ENCODE measurements at regions not wholly inside any gene's neighbourhood (a gene's known extent, or its start where the extent isn't known, plus 50 kb on each side); places are given as distances from the start of the nearest gene placed in this dataset.

DNA sequence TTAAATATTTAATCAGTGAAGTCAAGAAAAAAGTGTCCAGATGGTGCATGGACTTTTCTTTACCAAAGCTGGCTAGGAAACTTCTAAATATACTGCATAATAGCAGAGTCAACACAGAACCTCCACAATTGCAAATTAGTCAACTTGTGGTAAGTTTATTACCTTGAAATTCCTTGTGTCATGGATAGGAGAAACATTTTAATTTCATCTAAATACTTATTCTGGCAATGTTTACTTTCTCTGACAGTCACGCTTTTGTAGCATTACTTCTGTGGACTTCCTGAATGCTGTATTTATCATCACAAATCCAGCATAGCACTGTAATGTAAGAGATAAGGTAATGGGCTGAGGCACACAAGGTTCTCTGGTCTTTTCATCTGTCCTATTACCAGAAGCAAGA, 2266.1 kb downstream of the PCDH7 start:
- DNase-seq: no peak

DNA sequence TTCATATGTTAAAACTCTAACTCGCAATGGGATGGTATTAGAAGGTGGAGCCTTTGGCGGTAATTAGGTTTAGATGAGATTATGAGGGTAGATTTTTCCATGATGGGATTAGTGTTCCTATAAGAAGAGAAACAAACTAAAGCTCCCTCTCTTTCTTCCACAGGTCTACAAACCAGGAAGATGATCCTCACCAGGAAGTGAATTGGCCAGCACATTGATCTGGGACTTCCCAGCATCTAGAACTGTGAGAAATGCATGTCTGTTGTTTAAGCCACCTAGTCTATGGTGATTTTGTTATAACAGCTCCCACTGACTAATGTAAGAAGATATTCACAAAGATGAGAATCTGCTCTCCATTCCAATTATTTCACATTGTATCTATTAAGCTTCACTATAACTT, 2266.9 kb downstream of the PCDH7 start:
- no peak for DNase-seq

DNA sequence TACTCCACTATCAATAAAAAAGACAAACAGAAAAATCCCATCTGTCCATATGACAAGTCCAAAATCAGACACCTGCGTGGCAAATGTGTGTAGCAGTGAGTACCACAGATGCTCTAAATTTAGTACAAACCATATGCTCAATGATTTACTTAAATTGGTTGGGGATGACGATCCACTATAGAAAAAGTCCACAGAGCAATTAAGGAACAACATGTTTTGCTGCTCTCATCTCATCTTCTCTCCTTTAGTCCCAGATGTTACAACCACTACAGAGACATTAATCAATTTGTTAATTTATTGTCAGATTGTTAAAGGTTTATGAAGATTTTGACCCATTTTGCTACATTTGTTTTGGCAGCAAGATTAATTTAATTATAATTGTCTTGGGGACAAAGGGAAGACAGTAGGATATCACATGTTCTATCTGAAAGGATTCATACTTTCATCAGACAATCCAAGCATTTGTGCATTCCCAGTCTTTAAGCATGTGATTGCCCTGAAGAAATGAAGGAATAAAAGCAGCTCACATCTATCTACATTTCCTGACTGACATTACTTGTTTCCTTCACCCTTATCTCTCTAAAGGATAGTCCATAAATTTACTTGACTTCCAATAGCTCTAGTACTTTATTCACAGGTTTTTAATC, 2268.1 kb downstream of the PCDH7 start:
- no peak for DNase-seq

DNA sequence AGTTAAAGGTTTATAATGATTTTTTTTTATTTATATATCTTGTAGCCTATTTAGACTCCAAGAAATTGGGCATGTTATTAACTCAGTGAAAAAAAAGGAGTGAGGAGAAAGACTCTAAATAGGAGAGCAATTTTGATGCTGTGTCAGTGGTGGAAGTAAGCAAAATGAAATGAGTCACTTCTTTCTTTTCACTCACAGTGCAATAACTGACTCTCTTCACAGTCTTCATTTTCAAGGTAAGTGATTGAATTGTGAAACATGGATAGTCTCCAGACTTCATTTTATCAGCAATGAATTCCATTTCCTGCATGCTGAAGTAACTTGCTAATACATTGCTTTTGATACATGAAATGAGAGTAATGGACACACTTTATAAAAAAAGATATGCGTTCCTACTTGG, 2271.5 kb downstream of the PCDH7 start:
- no peak for DNase-seq

DNA sequence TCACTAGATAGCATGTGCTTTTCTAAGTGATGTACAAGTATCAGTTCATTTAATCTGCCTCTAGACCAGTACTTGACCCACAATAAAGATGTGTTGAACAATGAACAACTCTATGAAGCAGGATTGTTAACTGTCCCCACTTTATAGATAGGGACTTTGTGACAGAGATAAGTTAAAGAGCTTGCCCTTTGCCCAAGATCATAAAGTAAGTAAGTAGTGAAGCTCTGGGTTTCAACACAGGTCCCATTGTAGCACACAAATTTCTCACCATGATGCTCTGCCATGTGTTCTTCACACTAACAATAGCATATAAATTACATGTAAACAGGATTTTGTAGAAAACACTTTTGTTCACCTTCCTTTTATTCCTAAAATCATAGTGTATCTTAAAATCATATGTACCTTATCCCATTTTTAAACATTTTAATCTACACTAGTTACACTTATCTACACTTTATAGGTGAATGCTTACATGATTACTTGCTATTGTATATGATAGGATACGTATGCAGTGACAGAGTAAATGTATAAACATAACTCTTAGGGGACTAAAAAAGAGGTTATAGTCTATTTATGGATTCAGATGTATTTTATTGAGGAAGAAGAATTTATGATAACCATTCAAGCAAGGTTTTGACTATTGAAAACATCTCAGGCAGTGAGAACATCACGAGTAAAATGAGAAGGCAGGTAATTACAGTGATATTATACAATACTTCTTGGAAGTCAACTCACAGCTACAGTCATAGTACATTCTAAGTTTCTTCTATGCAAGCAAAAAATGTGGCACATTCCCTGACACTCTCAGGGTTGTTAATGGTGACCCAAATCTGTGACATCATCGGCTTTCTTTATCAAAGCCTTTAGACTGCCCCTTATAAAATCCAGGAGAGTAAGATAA, 2275.1 kb downstream of the PCDH7 start:
- DNase-seq: no peak

DNA sequence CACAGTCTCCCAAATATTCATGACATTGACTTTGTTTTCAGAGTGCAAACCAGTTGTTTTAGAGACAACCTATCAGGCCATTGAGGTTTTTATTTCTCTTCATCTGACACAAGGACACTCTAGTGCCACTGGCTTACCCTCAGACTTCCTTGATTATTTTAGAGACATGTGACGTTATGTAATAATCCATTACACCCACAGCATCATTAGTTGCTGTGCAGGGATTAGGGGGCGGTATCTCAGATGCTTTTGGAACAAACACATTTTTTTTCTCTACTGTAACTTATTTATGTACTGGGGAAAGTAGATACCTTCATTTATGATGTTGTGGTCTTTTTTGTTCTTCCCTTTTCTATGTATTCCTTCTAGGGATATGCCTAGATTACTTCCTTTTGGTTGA, 2293.1 kb downstream of the PCDH7 start:
- no peak for DNase-seq

DNA sequence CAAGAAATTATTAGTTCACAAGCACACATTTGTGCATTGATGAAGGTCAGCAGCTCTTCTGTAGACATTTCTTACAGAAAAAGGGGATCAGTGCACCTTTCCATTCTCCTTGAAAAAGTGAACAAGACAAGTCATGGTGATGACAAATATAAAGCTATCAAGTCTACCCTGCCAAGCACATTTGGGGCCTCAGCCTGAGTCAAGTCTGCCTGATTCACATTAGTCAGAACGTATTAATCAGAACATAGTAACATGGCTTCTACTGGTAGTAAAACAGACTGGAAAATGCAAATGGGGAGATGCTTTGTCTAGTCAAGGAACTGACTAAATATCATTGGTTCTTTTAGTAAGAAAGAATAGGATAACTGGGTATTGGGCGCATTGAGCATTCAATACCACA, 2305.1 kb downstream of the PCDH7 start:
- DNase-seq: no peak

DNA sequence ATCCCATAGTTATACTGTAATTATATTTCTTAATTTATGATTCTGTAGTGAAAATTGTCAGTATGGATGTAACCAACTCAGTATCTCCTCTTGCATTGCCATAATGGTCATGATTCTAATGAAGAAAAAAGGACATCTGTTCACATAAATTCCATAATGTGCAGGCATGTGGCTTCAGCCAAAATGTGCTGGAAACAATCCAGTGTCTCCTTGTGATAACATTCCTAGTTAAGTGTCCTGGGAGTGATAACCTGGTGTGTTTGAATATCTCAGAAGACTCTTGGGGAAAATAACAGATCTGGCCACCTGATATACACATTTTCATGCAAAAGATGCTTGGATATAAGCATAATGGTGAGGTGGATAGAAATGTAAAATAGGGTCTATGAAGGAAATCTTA, 2309.8 kb downstream of the PCDH7 start:
- DNase-seq: no peak

DNA sequence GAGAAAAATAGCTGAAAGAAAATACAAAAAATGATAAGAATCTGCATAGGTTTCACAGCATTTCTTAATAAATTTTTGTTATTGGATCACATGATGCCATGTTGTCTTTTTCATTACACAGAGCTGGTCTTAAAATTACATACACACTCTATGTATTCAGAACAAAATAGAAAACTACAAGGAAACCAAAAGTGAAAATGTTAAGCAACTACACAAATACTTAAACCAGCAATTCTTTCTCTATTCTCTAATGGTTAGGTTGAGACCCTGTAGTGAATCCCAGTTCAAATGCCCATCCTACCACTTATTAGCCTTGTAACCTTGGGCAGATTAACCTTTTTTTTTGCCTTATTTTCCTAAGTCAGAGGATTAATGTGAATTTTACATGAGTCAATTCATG, 2311.2 kb downstream of the PCDH7 start:
- DNase-seq: no peak

DNA sequence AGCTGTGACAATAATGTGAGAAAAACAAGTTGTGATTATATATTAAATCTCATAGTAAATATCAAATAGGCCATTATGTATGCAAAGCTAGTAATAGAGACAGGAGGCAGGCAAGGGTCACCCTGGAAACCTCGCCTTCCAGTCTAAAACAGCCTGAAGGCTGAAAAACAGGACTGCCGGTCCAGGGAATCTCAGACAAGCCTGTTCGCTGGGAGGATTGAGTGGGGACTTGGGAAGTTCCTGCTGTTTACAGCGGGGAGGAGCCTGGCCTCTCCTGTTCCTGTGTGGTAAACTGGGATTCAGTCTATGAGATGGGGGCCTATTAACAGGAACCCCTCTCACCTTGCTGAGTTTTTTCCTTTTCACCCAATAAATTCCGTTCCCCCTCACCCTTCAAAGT, 2317.3 kb downstream of the PCDH7 start:
- no peak for DNase-seq

DNA sequence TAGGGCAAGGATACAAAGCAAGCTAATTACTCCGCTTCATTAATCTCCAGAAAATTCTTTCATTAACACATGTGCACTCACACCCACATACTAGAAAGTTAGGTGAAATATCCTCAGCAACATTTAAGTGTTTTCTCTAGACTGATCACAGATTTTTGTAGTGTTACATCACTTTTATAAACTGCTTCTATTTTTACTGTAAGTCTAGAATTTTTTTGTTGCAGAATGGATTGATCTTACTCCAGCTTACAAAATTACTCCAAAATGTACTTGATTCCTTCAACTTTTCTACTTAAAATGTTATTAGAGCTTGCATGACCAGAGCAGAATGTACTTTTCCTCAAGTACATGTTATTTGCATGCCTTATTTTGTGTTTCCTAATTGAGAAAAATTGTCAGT, 2325.2 kb downstream of the PCDH7 start:
- DNase-seq: no peak

DNA sequence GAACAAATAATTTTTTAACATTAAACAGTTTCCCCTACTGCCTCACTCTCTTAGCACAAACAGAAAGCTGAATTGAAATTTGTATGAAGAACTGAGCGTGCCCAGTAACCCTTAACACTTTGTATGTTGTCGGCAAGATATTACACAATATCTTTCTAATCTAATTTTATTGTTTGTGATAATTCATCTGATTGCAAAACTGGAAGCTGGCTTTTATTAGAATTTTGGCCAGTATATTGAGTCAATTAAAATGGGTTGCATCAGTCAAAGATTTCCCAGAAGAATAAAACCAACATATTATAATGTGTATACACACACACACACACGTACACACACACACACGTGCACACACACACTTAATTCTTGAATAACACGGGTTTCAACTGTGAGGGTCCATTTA, 2332.1 kb downstream of the PCDH7 start:
- DNase-seq: no peak

DNA sequence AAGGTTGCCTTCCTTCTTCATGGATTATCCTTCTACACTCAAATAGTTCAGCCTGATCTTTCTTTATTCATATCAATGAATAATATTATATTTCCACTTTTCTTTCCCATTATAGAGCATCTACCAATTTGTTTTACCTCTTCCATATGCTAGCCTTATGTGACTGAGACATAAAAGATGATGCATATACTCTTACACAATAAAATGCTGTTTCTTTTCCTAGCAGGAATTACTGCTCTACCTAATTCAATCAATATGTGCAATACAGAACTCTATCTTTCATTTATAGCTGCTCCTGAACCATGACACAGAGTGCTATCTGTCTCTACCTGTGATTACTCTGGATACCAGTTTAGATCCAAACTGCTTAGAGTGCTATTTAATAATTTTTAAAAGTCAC, 2334.0 kb downstream of the PCDH7 start:
- DNase-seq: no peak

DNA sequence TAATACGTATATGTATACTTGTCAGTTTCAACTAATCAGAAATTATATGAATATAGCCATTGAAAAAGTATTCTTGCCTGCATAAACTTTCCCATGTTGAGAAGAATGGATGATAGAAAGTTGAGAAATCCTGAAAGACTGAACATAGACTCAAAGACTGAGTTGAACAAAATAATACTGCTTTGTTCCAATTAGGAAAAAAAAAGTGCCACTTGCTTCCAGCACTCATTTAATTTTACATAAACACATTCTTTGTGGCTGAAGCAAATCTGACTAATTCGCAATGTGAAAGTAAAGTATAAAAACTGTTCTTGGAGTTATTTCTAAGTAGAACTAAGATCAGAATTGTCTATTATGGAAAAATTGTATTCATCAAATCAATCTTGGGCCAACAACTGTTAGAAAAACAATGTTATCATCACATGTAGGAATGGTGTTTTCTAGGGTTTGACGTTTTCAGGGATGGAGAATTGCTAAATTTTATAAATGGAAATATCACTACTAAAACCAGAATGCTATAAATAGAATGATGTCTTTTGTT, 2334.6 kb downstream of the PCDH7 start:
- no peak for DNase-seq

DNA sequence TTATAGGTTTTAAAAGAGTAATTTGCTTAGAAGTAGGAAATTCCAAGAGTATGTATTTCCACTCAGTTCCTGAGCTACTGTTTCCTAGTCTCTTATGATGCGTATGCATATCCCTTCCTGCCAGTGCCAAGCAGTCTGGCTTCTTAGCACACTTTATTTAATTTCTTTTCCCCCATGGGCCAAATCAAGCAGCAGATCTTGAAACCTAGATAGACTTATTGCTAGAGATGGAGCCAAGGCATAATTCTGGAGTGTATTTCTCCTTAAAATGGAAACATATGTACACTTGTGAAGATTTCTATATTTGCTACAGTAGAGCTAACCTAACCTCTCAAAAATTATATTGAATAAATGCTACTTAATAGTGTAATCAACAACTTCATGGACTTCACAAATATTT, 2337.6 kb downstream of the PCDH7 start:
- DNase-seq: no peak

DNA sequence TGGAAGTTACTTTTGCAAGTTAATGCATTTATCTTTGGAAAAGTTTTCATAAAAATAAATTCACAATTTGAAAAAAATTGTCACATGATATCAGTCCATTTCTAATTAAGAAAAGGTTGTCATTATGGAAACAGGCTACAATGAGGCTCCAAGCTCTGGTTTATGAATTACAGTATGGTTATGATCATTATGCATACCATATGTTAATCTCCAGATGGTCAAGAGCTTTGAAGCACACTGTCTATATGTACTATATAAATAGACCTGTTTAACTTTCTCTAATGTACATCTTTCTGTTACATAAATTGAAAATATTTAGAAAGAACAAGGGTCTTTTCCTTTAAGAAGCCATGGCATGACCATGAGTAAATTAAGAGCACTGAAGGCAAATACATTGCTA, 2338.8 kb downstream of the PCDH7 start:
- DNase-seq: no peak

DNA sequence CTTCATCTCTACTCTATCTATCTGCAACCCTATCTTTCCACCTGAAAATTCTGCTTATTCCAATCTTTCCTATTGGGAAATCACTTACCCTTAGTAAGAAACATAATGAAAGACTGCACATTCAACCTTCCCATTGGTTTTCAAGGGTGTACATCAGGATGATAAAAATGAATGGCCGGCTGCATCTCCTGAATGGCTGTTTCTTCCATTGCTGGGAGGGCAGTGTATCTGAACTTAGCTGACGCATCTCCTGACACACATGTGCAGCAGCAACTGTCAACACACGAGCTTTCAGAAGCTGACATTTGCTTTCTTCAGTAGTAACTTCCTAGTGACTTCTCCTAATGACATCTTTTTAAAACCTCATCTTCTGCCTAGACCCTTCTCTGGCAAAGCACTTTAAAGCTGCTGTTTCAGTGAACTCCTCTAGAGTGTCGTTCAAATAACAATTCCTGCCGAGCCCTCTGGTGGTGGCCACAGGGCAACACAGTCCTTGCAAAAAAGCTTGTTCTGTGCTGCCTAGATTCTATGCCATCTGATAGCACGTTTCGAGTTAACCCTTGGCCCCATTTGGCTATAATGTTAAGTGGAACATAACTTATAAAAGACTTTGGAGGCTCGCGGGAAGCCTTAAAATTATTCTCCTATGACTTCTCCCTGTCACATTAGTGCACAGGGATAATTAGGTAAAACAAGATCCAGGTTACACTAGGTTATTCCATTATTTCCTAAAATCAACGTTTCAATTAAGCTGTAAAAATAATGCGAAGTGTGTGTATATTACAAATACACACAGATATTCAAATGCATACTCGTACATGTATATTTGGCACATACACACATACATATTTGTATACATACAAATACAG, 2340.7 kb downstream of the PCDH7 start:
- no peak for DNase-seq

DNA sequence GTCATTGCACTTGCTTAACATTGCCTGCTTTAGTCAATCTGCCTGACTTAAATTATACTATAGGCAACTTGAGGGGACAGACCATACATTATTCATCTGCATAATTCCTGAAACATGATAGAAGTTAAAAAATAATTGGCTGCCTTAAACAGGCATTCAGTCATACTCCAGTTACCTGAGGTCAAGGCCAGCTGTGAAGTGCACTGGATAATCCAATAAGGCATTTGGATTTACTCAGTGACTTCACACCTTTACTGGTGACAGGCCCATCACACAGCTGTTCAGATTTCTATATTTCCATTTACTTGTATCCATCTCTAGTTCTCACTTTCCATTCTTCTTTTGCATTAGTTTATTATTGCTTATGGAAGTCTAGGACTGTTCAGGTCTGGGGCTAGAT, 2341.6 kb downstream of the PCDH7 start:
- no peak for DNase-seq

DNA sequence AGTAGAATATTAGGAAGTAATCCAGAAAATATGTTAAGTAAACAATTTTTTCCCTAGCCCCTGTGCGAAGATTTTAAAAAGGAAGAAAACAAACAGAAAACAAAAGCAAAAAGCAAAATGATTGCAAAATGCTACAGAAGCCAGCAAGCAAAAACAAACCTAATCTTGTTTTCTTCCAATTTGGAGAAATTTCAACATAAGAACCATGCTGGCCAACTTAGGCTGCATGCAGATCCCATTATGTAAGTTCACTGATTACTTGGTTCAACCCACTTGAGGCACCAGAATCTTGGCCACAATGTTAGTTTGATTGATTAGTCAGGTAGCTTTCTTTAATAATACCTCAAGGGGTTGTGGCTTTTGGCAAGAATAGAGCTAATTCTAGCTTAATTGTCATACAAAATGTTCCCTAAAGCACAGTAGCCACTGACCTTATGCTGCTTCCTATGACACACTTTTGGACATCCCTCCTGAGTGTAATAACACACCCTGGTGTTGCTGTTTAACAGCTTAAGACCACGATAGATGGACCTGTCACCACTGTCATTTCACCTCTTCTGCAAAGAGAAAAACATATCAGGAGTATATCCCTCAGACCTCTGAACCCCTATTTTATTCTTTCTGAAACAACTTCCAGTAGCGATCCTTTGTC, 2342.1 kb downstream of the PCDH7 start:
- no peak for DNase-seq

DNA sequence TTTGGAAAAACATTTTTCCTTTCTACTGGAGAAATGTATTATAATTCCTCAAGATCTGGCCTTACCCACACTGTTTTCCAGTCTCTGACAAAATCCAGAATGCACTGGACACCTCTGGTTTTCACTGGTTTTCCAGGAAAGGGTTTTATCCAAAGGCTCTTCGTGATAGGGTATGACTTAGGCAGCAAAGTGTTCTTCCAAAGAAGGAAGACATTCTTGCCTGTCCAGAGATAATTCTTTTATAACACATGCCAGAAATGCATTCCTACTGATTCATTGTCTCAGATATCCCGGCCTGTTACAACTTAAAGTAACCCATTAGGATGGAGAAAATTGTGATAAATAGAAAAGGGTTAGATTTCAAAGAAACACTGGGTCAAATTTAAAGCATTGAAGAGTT, 2343.1 kb downstream of the PCDH7 start:
- DNase-seq: no peak

DNA sequence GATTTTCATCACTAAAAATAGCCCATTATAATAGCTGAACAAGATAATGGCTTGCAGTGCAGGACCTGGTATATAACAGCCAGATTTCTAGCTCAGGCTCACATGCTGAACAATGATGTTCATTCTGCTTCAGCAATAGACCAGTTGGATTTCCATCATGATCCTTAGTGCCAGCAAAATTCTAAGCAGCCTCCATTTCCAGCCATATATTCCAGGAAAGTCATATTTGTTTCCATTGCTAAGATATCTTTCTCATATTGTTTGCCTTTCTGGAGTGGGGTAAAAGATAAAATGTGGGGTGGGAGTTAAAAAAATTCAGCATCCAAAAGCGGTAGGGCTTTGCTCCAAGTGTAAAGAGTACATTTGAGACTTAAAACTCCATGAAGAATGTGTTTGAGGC, 2344.1 kb downstream of the PCDH7 start:
- DNase-seq: no peak

DNA sequence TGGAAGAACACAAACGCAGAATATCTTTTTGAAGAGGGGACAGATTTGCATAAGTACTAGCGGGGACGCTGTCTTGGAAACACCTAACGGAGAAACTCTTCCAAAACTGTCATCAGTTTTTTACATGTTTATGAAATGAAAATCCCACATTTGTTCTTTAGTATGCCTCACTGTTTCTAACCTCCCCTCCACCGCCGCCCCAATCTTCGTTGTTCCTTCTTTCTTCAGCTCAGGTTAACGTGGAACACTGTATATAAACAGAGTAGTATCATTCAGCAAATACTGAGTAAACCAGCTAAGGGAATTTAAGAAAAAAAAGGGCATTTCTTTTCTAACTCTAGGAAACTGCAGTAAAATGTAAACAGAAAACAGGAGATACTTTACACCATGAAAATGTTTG, 2345.6 kb downstream of the PCDH7 start:
- no peak for DNase-seq

DNA sequence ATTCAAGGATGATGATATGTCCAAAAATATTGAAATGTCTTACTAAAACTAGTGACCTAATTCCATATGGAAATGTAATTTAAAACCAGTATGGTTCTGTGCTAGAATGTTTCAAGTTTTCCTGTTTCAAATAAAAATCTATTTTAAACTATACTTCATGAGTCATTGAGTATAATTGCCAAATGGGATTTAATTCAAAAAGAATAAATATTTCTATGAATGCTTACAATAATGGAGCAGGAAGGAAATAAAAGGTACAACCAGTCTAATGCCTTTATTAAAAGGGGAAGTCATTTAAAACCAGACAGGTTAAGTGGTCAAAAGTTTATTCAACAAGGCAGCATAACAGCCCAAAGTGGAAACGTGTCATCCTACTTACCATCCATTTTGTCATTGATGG, 2347.1 kb downstream of the PCDH7 start:
- no peak for DNase-seq
